ENCODE measurements at regions not wholly inside any gene's neighbourhood (a gene's known extent, or its start where the extent isn't known, plus 50 kb on each side); places are given as distances from the start of the nearest gene placed in this dataset.

GRCh38 chr1:184836141-184836540, 81.5 kb upstream of the EDEM3 start:
- no peak for TF ChIP-seq EP300 (IDR thresholded peaks at IDR 0.05)
- TF ChIP-seq CTCF (IDR thresholded peaks at IDR 0.05): no peak
- no peak for TF ChIP-seq POLR2A (IDR thresholded peaks at IDR 0.05; ENCODE audit: low read depth)
- TF ChIP-seq POLR2AphosphoS5 (IDR thresholded peaks at IDR 0.05): no peak

Measured in esophagus muscularis mucosa (tissue), 4 donors.